ENCODE measurements at regions not wholly inside any gene's neighbourhood (a gene's known extent, or its start where the extent isn't known, plus 50 kb on each side); places are given as distances from the start of the nearest gene placed in this dataset.

DNA sequence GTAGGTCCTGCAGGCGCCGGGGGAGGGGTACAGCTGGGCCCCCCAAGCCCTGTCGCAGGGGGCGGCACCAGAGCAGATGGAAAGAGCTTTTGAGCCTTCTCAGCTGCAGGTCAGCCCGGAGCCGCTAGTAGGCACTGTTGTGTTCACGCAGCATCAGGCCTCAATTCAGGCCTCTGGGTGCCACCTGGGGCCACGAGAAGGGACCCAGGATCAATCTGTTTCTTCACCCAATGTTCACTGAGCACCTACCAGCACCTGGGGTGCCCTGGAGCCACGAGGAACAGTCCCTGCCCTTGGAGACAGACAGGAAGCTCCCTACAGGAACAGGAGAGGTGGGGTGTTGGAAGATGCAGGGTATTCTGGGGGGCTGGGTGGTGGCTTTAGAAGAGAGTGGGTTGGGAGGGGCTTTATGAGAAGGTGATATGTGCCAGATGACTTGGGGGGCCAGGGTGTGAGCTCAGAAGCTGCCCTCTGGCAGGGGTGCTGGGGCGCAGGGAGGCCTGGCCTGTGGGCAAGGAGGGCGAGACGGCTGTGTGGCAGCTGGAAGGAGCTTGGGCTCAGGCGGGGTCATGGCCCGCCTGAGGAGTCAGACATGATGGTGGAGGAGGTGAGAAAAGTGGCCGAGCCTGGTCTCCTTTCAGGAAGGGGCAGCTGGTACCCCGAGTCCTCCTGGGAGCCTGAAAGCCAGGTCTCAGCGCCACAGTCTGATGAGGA lies 121.9 kb upstream of the GSE1 start (continued):
- TF ChIP-seq PCBP2 (optimal IDR thresholded peaks at IDR 0.05; ENCODE audit: low read depth, low read length, poor library complexity, severe bottlenecking), result no peak
- TF ChIP-seq ZSCAN22 (CRISPR knock-in tag; IDR thresholded peaks at IDR 0.05), result no peak
- TF ChIP-seq EHMT2 (IDR thresholded peaks at IDR 0.05; ENCODE audit: borderline replicate concordance, low read depth, low read length), result no peak
- no peak for TF ChIP-seq HIVEP1 (CRISPR knock-in tag; IDR thresholded peaks at IDR 0.05)
- TF ChIP-seq ZMYM4 (CRISPR knock-in tag; IDR thresholded peaks at IDR 0.05), result 0 out of 2 replicates have a peak, but pooled peaks have one; percentile 5
- TF ChIP-seq, protein P1, sequence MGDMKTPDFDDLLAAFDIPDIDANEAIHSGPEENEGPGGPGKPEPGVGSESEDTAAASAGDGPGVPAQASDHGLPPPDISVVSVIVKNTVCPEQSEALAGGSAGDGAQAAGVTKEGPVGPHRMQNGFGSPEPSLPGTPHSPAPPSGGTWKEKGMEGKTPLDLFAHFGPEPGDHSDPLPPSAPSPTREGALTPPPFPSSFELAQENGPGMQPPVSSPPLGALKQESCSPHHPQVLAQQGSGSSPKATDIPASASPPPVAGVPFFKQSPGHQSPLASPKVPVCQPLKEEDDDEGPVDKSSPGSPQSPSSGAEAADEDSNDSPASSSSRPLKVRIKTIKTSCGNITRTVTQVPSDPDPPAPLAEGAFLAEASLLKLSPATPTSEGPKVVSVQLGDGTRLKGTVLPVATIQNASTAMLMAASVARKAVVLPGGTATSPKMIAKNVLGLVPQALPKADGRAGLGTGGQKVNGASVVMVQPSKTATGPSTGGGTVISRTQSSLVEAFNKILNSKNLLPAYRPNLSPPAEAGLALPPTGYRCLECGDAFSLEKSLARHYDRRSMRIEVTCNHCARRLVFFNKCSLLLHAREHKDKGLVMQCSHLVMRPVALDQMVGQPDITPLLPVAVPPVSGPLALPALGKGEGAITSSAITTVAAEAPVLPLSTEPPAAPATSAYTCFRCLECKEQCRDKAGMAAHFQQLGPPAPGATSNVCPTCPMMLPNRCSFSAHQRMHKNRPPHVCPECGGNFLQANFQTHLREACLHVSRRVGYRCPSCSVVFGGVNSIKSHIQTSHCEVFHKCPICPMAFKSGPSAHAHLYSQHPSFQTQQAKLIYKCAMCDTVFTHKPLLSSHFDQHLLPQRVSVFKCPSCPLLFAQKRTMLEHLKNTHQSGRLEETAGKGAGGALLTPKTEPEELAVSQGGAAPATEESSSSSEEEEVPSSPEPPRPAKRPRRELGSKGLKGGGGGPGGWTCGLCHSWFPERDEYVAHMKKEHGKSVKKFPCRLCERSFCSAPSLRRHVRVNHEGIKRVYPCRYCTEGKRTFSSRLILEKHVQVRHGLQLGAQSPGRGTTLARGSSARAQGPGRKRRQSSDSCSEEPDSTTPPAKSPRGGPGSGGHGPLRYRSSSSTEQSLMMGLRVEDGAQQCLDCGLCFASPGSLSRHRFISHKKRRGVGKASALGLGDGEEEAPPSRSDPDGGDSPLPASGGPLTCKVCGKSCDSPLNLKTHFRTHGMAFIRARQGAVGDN (CRISPR knock-in tag; IDR thresholded peaks at IDR 0.05), result no peak
- TF ChIP-seq MZF1 (CRISPR knock-in tag; IDR thresholded peaks at IDR 0.05; ENCODE audit: borderline replicate concordance), result no peak
- TF ChIP-seq XRCC5 (optimal IDR thresholded peaks at IDR 0.05; ENCODE audit: low read length), result peak; percentile 86
- TF ChIP-seq, protein P2, sequence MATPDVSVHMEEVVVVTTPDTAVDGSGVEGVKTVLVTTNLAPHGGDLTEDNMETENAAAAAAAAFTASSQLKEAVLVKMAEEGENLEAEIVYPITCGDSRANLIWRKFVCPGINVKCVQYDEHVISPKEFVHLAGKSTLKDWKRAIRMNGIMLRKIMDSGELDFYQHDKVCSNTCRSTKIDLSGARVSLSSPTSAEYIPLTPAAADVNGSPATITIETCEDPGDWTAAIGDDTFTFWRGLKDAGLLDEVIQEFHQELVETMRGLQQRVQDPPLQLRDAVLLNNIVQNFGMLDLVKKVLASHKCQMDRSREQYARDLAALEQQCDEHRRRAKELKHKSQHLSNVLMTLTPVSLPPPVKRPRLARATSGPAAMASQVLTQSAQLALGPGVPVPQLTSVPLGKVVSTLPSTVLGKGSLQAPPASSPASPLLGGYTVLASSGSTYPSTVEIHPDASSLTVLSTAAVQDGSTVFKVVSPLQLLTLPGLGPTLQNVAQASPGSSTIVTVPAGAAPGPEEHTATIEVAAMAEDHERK (CRISPR knock-in tag; IDR thresholded peaks at IDR 0.05; ENCODE audit: low read depth), result no peak
- TF ChIP-seq, protein P3, sequence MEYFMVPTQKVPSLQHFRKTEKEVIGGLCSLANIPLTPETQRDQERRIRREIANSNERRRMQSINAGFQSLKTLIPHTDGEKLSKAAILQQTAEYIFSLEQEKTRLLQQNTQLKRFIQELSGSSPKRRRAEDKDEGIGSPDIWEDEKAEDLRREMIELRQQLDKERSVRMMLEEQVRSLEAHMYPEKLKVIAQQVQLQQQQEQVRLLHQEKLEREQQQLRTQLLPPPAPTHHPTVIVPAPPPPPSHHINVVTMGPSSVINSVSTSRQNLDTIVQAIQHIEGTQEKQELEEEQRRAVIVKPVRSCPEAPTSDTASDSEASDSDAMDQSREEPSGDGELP (IDR thresholded peaks at IDR 0.05; ENCODE audit: borderline replicate concordance, low read depth), result peak; percentile 61; the same call in 1 of the 2 replicates
- peak; percentile 89; the same call in 1 of the 2 replicates for TF ChIP-seq SMAD1 (CRISPR knock-in tag; IDR thresholded peaks at IDR 0.05; ENCODE audit: borderline replicate concordance, low read depth)
- TF ChIP-seq, protein P4, sequence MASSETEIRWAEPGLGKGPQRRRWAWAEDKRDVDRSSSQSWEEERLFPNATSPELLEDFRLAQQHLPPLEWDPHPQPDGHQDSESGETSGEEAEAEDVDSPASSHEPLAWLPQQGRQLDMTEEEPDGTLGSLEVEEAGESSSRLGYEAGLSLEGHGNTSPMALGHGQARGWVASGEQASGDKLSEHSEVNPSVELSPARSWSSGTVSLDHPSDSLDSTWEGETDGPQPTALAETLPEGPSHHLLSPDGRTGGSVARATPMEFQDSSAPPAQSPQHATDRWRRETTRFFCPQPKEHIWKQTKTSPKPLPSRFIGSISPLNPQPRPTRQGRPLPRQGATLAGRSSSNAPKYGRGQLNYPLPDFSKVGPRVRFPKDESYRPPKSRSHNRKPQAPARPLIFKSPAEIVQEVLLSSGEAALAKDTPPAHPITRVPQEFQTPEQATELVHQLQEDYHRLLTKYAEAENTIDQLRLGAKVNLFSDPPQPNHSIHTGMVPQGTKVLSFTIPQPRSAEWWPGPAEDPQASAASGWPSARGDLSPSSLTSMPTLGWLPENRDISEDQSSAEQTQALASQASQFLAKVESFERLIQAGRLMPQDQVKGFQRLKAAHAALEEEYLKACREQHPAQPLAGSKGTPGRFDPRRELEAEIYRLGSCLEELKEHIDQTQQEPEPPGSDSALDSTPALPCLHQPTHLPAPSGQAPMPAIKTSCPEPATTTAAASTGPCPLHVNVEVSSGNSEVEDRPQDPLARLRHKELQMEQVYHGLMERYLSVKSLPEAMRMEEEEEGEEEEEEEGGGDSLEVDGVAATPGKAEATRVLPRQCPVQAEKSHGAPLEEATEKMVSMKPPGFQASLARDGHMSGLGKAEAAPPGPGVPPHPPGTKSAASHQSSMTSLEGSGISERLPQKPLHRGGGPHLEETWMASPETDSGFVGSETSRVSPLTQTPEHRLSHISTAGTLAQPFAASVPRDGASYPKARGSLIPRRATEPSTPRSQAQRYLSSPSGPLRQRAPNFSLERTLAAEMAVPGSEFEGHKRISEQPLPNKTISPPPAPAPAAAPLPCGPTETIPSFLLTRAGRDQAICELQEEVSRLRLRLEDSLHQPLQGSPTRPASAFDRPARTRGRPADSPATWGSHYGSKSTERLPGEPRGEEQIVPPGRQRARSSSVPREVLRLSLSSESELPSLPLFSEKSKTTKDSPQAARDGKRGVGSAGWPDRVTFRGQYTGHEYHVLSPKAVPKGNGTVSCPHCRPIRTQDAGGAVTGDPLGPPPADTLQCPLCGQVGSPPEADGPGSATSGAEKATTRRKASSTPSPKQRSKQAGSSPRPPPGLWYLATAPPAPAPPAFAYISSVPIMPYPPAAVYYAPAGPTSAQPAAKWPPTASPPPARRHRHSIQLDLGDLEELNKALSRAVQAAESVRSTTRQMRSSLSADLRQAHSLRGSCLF (CRISPR knock-in tag; IDR thresholded peaks at IDR 0.05; ENCODE audit: borderline replicate concordance), result no peak
- no peak for TF ChIP-seq ZNF850 (CRISPR knock-in tag; conservative IDR thresholded peaks at IDR 0.05)
- TF ChIP-seq HMG20A (CRISPR knock-in tag; IDR thresholded peaks at IDR 0.05; ENCODE audit: borderline replicate concordance), result no peak
- TF ChIP-seq PCBP1 (IDR thresholded peaks at IDR 0.05; ENCODE audit: borderline replicate concordance, low read depth, low read length), result no peak
- TF ChIP-seq HNRNPL (IDR thresholded peaks at IDR 0.05; ENCODE audit: low read depth, low read length), result no peak
